Small intestine (tissue), 7 donors: ENCODE measurements at regions not wholly inside any gene's neighbourhood (a gene's known extent, or its start where the extent isn't known, plus 50 kb on each side); places are given as distances from the start of the nearest gene placed in this dataset.

Experiments used
- DNase-seq, 2 donors: peaks; one replicate each; pipeline versions ENCODE4 v3.0.0 to v3.0.0-alpha.2; 2013
- FAIRE-seq: peaks from 2 replicates; lab custom pipeline; 2012; peaks lifted over from hg19 to GRCh38; lab: Jason Lieb, UNC
- H3K27ac ChIP-seq, 3 donors: one replicate each; pipeline ENCODE4 v1.5.1; 2013; ENCODE audit warnings: low read length in 2 of 3, mild to moderate bottlenecking in 2 of 3, control low read depth in 1 of 3, inconsistent platforms in 1 of 3, low read depth in 1 of 3, moderate library complexity in 1 of 3
- H3K27me3 ChIP-seq, 3 donors: one replicate each; pipeline ENCODE4 v1.6.1; 2013; ENCODE audit warnings: low read length in 3 of 3, inconsistent platforms in 1 of 3; ENCODE audit not compliant: control insufficient read depth in 3 of 3, insufficient read depth in 3 of 3
- H3K36me3 ChIP-seq, 3 donors: one replicate each; pipeline ENCODE4 v1.6.1; 2013; ENCODE audit warnings: low read length in 3 of 3, inconsistent platforms in 1 of 3, low read depth in 1 of 3, mild to moderate bottlenecking in 1 of 3, moderate library complexity in 1 of 3; ENCODE audit not compliant: control insufficient read depth in 3 of 3, insufficient read depth in 2 of 3
- H3K4me1 ChIP-seq, 3 donors: one replicate each; pipeline ENCODE4 v1.6.1; 2013; ENCODE audit warnings: low read length in 2 of 3, inconsistent platforms in 1 of 3, low read depth in 1 of 3, mild to moderate bottlenecking in 1 of 3, moderate library complexity in 1 of 3; ENCODE audit not compliant: control insufficient read depth in 3 of 3, insufficient read depth in 2 of 3
- H3K4me3 ChIP-seq, 3 donors: one replicate each; pipeline ENCODE4 v1.5.1; 2013; ENCODE audit warnings: low read length in 3 of 3, control low read depth in 1 of 3, inconsistent platforms in 1 of 3, low read depth in 1 of 3, mild to moderate bottlenecking in 1 of 3, moderate library complexity in 1 of 3
- H3K9me3 ChIP-seq, 2 donors: one replicate each; pipeline ENCODE4 v1.6.1; 2013; ENCODE audit warnings: low read depth in 1 of 2, low read length in 1 of 2; ENCODE audit not compliant: control insufficient read depth in 2 of 2, insufficient read depth in 1 of 2
- WGBS, 3 donors: extraction: QIAGEN DNeasy Blood & Tissue Kit; methylation state at CpG; one replicate each; pipeline ENCODE4 v1.1.7; 2013; 5-methylcytosine and 5-hydroxymethylcytosine counted together
- donor health status: healthy with polysubstance abuse.
- donor health status: control.
- donor health status: control.
- donor health status: Bipolar disorder and iron deficiency.
- donor health status: healthy.

DNA sequence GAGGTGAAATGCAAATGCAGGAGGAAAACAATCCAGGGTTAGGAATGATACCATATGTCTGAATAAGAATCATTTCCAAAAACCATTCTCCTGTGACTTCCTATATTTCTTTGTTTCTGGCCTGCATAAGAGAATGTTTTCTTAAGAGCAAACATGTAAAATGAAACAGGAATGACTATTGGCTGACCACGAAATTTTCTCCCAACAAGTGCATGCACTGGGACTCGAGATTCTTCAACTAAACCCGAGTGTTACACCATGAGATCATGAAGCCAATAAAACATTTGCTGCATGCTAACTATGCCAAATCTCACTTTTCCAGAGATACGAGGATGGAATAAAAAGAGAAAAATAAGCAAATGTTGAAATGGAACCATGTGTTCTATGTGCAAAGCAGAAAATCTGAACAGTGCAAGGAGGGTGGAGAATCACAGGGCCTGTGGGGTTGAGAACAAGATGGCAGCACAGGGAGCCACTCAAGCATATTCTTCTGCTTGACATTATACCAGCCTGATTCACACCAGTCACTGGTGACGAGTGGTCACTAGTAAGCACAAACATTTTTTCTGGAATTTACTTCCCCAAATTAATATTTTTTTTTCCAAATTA is 212.2 kb upstream of the FOXA2 start:
- DNase-seq: no peak

DNA sequence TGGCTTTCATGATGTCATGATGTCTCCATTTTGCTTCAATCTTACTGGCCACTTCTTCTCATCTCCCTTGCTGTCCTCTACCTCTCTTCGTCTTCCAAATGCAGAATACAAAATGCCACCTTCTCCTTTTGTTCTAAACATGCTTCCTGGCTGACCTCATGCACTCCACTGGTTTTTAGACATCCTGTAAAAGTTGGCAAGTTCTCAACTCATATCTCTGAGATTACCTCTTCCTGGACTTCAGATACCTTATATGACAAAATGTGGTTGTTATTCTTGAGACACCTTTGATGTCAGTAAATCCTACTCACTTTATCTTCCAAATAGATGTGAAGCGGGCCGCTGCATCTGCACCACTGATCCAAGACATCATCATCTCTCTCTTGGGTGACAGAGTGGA is 212.7 kb upstream of the FOXA2 start:
- no peaks in the 10 kb centered on the region for H3K27me3 ChIP-seq
- H3K4me1 ChIP-seq: no peaks in the 10 kb centered on the region
- no peak for FAIRE-seq
- 60 to 79% (median 65%) methylated on average over 3 of the region's 3 CpGs for WGBS, 3 donors
- no peak overlapping the region for H3K27ac ChIP-seq
- H3K4me3 ChIP-seq: no peak overlapping the region
- no peaks in the 10 kb centered on the region for H3K9me3 ChIP-seq
- no peak for DNase-seq
- H3K36me3 ChIP-seq: no peaks in the 10 kb centered on the region

More for the DNA sequence above, 212.2 kb upstream of the FOXA2 start:
- no peaks in the 10 kb centered on the region for H3K9me3 ChIP-seq
- no peak overlapping the region for H3K4me3 ChIP-seq
- FAIRE-seq: no peak
- WGBS, 3 donors: 63 to 71% (median 69%) methylated on average over 5 of the region's 5 CpGs
- no peaks in the 10 kb centered on the region for H3K27me3 ChIP-seq
- H3K27ac ChIP-seq: no peak overlapping the region
- H3K4me1 ChIP-seq: no peaks in the 10 kb centered on the region
- no peaks in the 10 kb centered on the region for H3K36me3 ChIP-seq

DNA sequence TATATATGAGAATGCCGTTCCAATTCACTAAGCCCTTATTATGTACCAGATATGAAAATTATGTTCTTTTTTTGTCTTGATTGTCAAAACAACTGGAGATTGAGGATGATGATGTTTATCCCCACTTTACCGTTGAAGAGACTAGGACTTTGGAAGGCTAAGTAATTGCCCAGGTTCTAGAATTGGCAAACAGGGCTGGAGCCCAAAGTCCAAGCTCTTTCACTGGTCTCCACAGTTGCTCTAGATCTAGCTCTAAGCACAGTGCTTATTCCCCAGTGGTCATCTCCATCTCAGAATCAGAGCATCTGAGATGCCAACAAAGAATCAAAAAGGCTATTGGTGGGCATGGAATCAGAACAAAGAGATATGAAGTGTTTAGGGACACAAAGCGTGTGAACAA is 215.3 kb upstream of the FOXA2 start:
- no peaks in the 10 kb centered on the region for H3K4me1 ChIP-seq
- FAIRE-seq: no peak
- H3K36me3 ChIP-seq: no peaks in the 10 kb centered on the region
- H3K27ac ChIP-seq: no peak overlapping the region
- H3K27me3 ChIP-seq: no peaks in the 10 kb centered on the region
- H3K9me3 ChIP-seq: no peaks in the 10 kb centered on the region
- no peak overlapping the region for H3K4me3 ChIP-seq
- no peak for DNase-seq
- 54 to 68% (median 67%) methylated on average over 3 of the region's 3 CpGs for WGBS, 3 donors

DNA sequence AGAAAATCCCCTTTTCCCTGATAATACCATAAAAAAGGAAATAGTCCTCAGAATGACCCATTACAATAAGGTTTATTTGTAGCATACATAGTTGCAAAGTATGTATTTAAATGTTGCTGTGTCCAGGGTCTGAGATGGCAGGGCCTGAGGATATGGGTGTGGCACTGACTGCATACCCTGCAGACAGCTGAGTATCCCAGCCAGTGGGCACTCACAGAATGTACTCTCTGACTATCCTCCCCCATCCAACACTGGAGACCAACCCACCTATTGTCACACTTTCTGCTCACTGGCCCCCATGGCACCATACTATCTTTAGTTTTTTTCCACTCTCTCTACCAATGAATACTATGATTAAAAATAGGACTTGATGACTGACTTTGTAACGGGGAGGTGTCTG is 215.8 kb upstream of the FOXA2 start:
- WGBS, 3 donors: 74 to 76% (median 75%) methylated on average over 1 of the region's 1 CpG
- no peaks in the 10 kb centered on the region for H3K9me3 ChIP-seq
- DNase-seq (no peak), FAIRE-seq (no peak)
- H3K4me1 ChIP-seq: no peaks in the 10 kb centered on the region
- no peak overlapping the region for H3K4me3 ChIP-seq
- H3K27ac ChIP-seq: no peak overlapping the region
- no peaks in the 10 kb centered on the region for H3K36me3 ChIP-seq
- no peaks in the 10 kb centered on the region for H3K27me3 ChIP-seq

DNA sequence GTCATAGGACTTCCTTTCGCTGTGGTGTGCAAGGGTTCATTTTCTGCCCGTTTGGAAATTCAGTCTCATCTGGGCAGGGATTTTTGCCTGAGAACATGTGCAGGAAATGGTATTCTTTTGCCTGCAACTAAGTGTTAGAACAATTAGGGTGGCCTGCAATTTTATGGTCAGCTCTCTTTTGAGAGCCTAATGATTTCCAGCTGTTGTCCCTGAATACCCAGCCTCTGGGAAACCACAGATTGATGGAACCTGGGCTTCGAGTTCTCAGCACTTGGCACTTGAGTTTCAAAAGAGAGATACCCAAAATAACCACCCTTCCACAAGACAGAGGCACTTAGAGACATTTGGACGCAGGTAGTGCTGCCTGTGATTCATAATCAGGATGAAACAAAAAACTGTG is 217.2 kb upstream of the FOXA2 start:
- no peaks in the 10 kb centered on the region for H3K36me3 ChIP-seq
- no peaks in the 10 kb centered on the region for H3K27me3 ChIP-seq
- FAIRE-seq (no peak), DNase-seq (no peak)
- no peaks in the 10 kb centered on the region for H3K9me3 ChIP-seq
- no peaks in the 10 kb centered on the region for H3K4me1 ChIP-seq
- 55 to 59% (median 58%) methylated on average over 4 of the region's 4 CpGs for WGBS, 3 donors
- H3K4me3 ChIP-seq: no peak overlapping the region
- no peak overlapping the region for H3K27ac ChIP-seq

DNA sequence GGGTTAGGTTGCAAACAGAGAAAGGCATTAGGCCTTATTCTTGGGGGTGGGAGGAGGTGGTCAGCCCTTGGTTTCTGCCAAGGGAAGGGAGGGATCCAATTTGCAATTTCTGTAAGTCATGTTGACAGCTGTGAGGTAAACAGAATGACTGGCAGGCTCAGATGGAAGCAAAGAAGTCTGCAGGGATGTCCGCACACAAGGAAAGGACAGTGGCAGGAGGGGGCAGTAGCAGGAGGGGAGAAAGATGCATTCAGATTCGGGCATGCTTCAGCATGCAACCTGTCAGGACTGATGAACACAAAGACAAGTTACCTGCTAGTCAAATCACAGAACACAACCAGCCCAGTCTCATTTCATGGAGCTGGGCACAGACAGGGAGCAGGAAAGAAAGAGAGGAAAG is 217.9 kb upstream of the FOXA2 start:
- no peaks in the 10 kb centered on the region for H3K4me1 ChIP-seq
- WGBS, 3 donors: 53 to 72% (median 60%) methylated on average over 2 of the region's 2 CpGs
- FAIRE-seq (no peak), DNase-seq (no peak)
- H3K27ac ChIP-seq: no peak overlapping the region
- H3K4me3 ChIP-seq: no peak overlapping the region
- no peaks in the 10 kb centered on the region for H3K9me3 ChIP-seq
- no peaks in the 10 kb centered on the region for H3K36me3 ChIP-seq
- H3K27me3 ChIP-seq: no peaks in the 10 kb centered on the region

DNA sequence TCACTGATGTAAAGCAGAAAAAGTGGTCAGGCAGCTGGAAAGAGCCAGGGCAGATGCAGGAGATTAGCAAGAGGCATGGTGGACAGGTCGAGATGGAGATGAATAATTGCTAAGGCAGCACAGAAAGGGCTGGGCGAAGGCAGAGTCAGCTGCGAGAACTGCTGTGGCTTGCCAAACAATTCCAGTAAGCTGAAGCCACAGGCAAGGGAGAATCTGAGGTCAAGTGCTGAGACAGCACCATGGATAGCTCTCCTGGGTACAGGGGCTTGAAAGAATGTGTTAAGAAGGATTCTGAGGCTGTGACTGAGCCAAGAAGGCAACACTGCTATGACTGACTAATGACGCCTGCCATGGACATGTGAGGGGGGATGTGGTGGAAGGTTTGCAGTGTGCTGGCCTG is 220.8 kb upstream of the FOXA2 start:
- Histone ChIP-seq H3K27ac (no peak overlapping the region), H3K36me3 (no peaks in the 10 kb centered on the region), H3K4me1 (no peaks in the 10 kb centered on the region), H3K4me3 (no peak overlapping the region), H3K9me3 (no peaks in the 10 kb centered on the region), H3K27me3 (no peaks in the 10 kb centered on the region)
- 60 to 63% (median 61%) methylated on average over 4 of the region's 4 CpGs for WGBS, 3 donors
- no peak for FAIRE-seq
- DNase-seq: peak in 1 of 2 donors; percentile 15

DNA sequence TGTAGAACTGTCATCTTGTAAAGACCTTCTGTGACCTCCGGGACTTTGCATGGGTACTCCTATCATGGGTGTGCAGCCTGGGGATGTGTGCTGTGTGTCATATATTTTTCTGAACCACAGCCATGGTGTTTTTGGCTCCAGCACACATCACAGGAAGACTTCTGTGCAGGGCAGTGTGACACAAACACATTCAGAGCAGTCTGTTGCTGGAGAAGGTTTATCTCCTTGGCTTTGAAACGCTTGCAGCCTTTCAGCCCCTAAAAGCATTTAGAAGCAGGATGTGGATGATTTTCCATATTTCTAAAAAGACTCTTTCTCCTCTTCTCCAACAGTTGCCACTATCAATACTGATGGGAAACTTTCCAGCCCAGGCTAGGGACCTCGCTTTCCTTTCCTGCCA is 221.6 kb upstream of the FOXA2 start:
- H3K4me3 ChIP-seq: no peak overlapping the region
- no peak overlapping the region for H3K27ac ChIP-seq
- no peaks in the 10 kb centered on the region for H3K27me3 ChIP-seq
- WGBS, 3 donors: 86 to 88% (median 86%) methylated on average over 3 of the region's 3 CpGs
- no peaks in the 10 kb centered on the region for H3K36me3 ChIP-seq
- DNase-seq: no peak
- H3K4me1 ChIP-seq: no peaks in the 10 kb centered on the region
- FAIRE-seq: no peak
- no peaks in the 10 kb centered on the region for H3K9me3 ChIP-seq

DNA sequence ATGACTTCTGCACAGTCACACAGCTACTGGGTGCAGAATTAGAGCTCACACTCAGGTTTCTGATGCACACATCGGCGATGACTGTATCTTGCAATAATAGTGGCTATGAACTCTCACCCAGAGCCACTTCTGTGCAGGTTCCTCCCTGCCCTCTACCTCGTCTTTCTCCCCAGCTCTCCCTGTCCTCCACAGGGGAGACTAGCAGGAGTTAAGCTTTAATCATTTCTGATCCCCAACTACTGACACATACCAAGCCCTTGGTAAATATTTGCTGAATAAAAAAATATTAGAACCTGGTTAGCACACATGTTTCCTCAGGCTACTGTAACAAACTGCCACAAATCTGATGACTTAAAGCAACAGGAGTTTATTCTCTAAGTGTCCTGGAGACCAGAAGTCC is 222.7 kb upstream of the FOXA2 start:
- 44 to 68% (median 53%) methylated on average over 3 of the region's 3 CpGs for WGBS, 3 donors
- Histone ChIP-seq H3K36me3 (no peaks in the 10 kb centered on the region), H3K4me1 (no peaks in the 10 kb centered on the region), H3K27ac (no peak overlapping the region), H3K9me3 (no peaks in the 10 kb centered on the region), H3K4me3 (no peak overlapping the region), H3K27me3 (no peaks in the 10 kb centered on the region)
- DNase-seq (no peak), FAIRE-seq (no peak)
